HCT116 (cell line): ENCODE measurements at regions not wholly inside any gene's neighbourhood (a gene's known extent, or its start where the extent isn't known, plus 50 kb on each side); places are given as distances from the start of the nearest gene placed in this dataset.

ENCODE experiments used
- ATAC-seq: fragments of 200-7000 bp; cut with Tn5 transposase; 2 replicates; pipeline ENCODE4 v1.9.1; 2020; ENCODE audit warnings: mild to moderate bottlenecking, moderate library complexity
- BruUV-seq: library from RNA; stranded (reverse); fragments of 400-500 nt; replicated peaks from 2 replicates; lab custom pipeline; 2021; lab: Mats Ljungman, UMichigan
- CTCF ChIA-PET: fragments of 300-600 bp; sonication (Branson Sonifier 250); formaldehyde crosslinking; loops from one replicate; lab custom pipeline; 2021; ENCODE audit warnings: antibody characterized with exemption; lab: Charles Lee
- POLR2A ChIA-PET: fragments of 300-600, 350-600 bp; sonication (Branson Sonifier 250); formaldehyde crosslinking; loops from one replicate; lab custom pipeline; 2021; ENCODE audit warnings: antibody characterized with exemption; lab: Charles Lee
- RAD21 ChIA-PET, 2 experiments: fragments of 300-600 bp; sonication (Branson Sonifier 250); formaldehyde crosslinking; loops; one replicate each; lab custom pipeline; 2023; ENCODE audit warnings: low total read pairs in 2 of 2; ENCODE audit not compliant: uncharacterized antibody in 2 of 2, unreplicated experiment in 2 of 2, low non-redundant PET in 1 of 2; lab: Charles Lee
- DNase-seq: peaks from one replicate; pipeline ENCODE4 v3.0.0-alpha.2; 2010; ENCODE audit warnings: low read depth, low spot score
- H2AFZ ChIP-seq: fragments of 200-600 bp; shearing (Covaris generic), sonication (generic); 2 replicates; pipeline ENCODE4 v1.6.1; 2017; ENCODE audit warnings: low read depth, mixed run types, mixed read lengths, antibody characterized with exemption, low read length; ENCODE audit not compliant: poor library complexity, severe bottlenecking
- H3K27ac ChIP-seq: 2 replicates; pipeline ENCODE4 v1.5.1; 2012; ENCODE audit warnings: low read depth, low read length
- H3K27me3 ChIP-seq: fragments of 200-600 bp; sonication (generic); 2 replicates; pipeline ENCODE4 v1.6.1; 2016; ENCODE audit warnings: mixed run types, low read length, mixed read lengths; ENCODE audit not compliant: insufficient read depth
- H3K36me3 ChIP-seq, 2 experiments: fragments of 200-500 bp in 1 of 2; fragments of 200-600 bp in 1 of 2; sonication (Bioruptor generic) in 1 of 2; sonication (generic) in 1 of 2; 2 replicates each; pipeline versions ENCODE4 v1.5.1 to v1.6.1; 2014 to 2016; ENCODE audit warnings: low read length in 2 of 2, inconsistent platforms in 1 of 2, mixed read lengths in 1 of 2, mixed run types in 1 of 2; ENCODE audit not compliant: insufficient read depth in 2 of 2, control insufficient read depth in 1 of 2
- H3K4me1 ChIP-seq, 2 experiments: fragments of 200-600 bp in 1 of 2; sonication (generic) in 1 of 2; 2 replicates each; pipeline versions ENCODE4 v1.5.1 to v1.6.1; 2012 to 2017; ENCODE audit warnings: low read length in 2 of 2, inconsistent platforms in 1 of 2, mild to moderate bottlenecking in 1 of 2, mixed read lengths in 1 of 2, mixed run types in 1 of 2, moderate library complexity in 1 of 2; ENCODE audit not compliant: insufficient read depth in 2 of 2, control insufficient read depth in 1 of 2
- H3K4me2 ChIP-seq: fragments of 200-600 bp; sonication (generic); 2 replicates; pipeline ENCODE4 v1.6.1; 2017; ENCODE audit warnings: mixed run types, low read length, mixed read lengths
- H3K4me3 ChIP-seq, 2 experiments: fragments of 200-600 bp in 1 of 2; sonication (generic) in 1 of 2; replicated peaks in 1 of 2; 2 replicates each; pipeline ENCODE4 v1.5.1; 2011 to 2016; ENCODE audit warnings: low read length in 2 of 2, control low read depth in 1 of 2, low read depth in 1 of 2, mild to moderate bottlenecking in 1 of 2, mixed read lengths in 1 of 2, mixed run types in 1 of 2
- H3K79me2 ChIP-seq: fragments of 200-600 bp; sonication (generic); 2 replicates; pipeline ENCODE4 v1.6.1; 2017; ENCODE audit warnings: mild to moderate bottlenecking, mixed run types, low read length, moderate library complexity, mixed read lengths; ENCODE audit not compliant: insufficient read depth
- H3K9ac ChIP-seq: fragments of 200-600 bp; sonication (generic); 2 replicates; pipeline ENCODE4 v1.6.1; 2016; ENCODE audit warnings: low read length, mixed read lengths
- H3K9me2 ChIP-seq: fragments of 200-600 bp; sonication (generic), shearing (Covaris generic); 2 replicates; pipeline ENCODE4 v1.6.1; 2017; ENCODE audit warnings: mixed run types, mild to moderate bottlenecking, moderate library complexity; ENCODE audit not compliant: insufficient read depth
- H3K9me3 ChIP-seq, 2 experiments: fragments of 200-500 bp in 1 of 2; fragments of 200-600 bp in 1 of 2; sonication (Bioruptor generic) in 1 of 2; sonication (generic) in 1 of 2; 2 replicates each; pipeline ENCODE4 v1.6.1; 2014 to 2017; ENCODE audit warnings: low read length in 2 of 2, mixed read lengths in 2 of 2, inconsistent platforms in 1 of 2, low read depth in 1 of 2, mild to moderate bottlenecking in 1 of 2, mixed run types in 1 of 2, moderate library complexity in 1 of 2; ENCODE audit not compliant: control insufficient read depth in 1 of 2, insufficient read depth in 1 of 2
- H4K20me1 ChIP-seq: fragments of 200-600 bp; sonication (generic), shearing (Covaris generic); 2 replicates; pipeline ENCODE4 v1.6.1; 2017; ENCODE audit warnings: mixed run types, mild to moderate bottlenecking, moderate library complexity; ENCODE audit not compliant: insufficient read depth
- CEBPB ChIP-seq: IDR thresholded peaks from 2 replicates; pipeline ENCODE4 v1.6.1; 2012; ENCODE audit warnings: low read depth
- CTCF ChIP-seq, 3 experiments: fragments of 200-600 bp in 1 of 3; sonication (generic) in 1 of 3; IDR thresholded peaks in 2 of 3; conservative IDR thresholded peaks in 1 of 3; 2 replicates each; pipeline ENCODE4 v1.5.1; 2012 to 2017; ENCODE audit warnings: low read depth in 2 of 3, low read length in 2 of 3, antibody characterized with exemption in 1 of 3, borderline replicate concordance in 1 of 3, control low read depth in 1 of 3, mild to moderate bottlenecking in 1 of 3, mixed read lengths in 1 of 3, mixed run types in 1 of 3, moderate library complexity in 1 of 3; ENCODE audit not compliant: insufficient read depth in 1 of 3
- EGR1 ChIP-seq: IDR thresholded peaks from 2 replicates; pipeline ENCODE4 v1.6.1; 2012; ENCODE audit warnings: low read depth
- ELF1 ChIP-seq: IDR thresholded peaks from 2 replicates; pipeline ENCODE4 v1.6.1; 2012; ENCODE audit warnings: low read depth, borderline replicate concordance
- EZH2 ChIP-seq: fragments of 200-600 bp; sonication (generic); IDR thresholded peaks from 2 replicates; pipeline ENCODE4 v1.6.1; 2017; ENCODE audit warnings: antibody characterized with exemption, mixed run types
- FOSL1 ChIP-seq: IDR thresholded peaks from 2 replicates; pipeline ENCODE4 v1.6.1; 2012; ENCODE audit warnings: low read depth
- JUND ChIP-seq: IDR thresholded peaks from 2 replicates; pipeline ENCODE4 v1.6.1; 2012
- MAX ChIP-seq: IDR thresholded peaks from 2 replicates; pipeline ENCODE4 v1.6.1; 2012
- POLR2A ChIP-seq: IDR thresholded peaks from 2 replicates; pipeline ENCODE4 v1.7.0; 2011; ENCODE audit warnings: borderline replicate concordance; ENCODE audit not compliant: insufficient read depth, insufficient read length; ENCODE audit errors: extremely low read depth
- POLR2AphosphoS5 ChIP-seq: IDR thresholded peaks from 2 replicates; pipeline ENCODE4 v1.6.1; 2011; ENCODE audit warnings: mild to moderate bottlenecking, low read depth, low read length, moderate library complexity
- REST ChIP-seq: IDR thresholded peaks from 2 replicates; pipeline ENCODE4 v1.6.1; 2012; ENCODE audit warnings: low read depth
- SIN3A ChIP-seq: IDR thresholded peaks from 2 replicates; pipeline ENCODE4 v1.6.1; 2012; ENCODE audit warnings: low read depth
- SP1 ChIP-seq: IDR thresholded peaks from 2 replicates; pipeline ENCODE4 v1.6.1; 2012; ENCODE audit warnings: low read depth
- TCF7L2 ChIP-seq: IDR thresholded peaks from 2 replicates; pipeline ENCODE4 v1.7.0; 2011; ENCODE audit warnings: borderline replicate concordance, inconsistent platforms; ENCODE audit not compliant: insufficient read depth, insufficient read length; ENCODE audit errors: extremely low read depth
- YY1 ChIP-seq: IDR thresholded peaks from 2 replicates; pipeline ENCODE4 v1.6.1; 2011; ENCODE audit warnings: low read length, low read depth, moderate library complexity, mild to moderate bottlenecking; ENCODE audit not compliant: insufficient replicate concordance; ENCODE audit errors: extremely low read depth
- ZBTB33 ChIP-seq: IDR thresholded peaks from 2 replicates; pipeline ENCODE4 v1.6.1; 2011; ENCODE audit warnings: mild to moderate bottlenecking, low read length, moderate library complexity; ENCODE audit not compliant: insufficient replicate concordance; ENCODE audit errors: extremely low read depth
- ZFX ChIP-seq: fragments of 450-650 bp; IDR thresholded peaks from 2 replicates; pipeline ENCODE4 v1.6.1; 2017
- ZNF274 ChIP-seq: fragments of 200-500 bp; sonication (Bioruptor generic); IDR thresholded peaks from 2 replicates; pipeline ENCODE4 v1.6.1; 2014; ENCODE audit warnings: mild to moderate bottlenecking, low read depth, low read length, inconsistent platforms
- intact Hi-C: fragments of 100-400 bp; cut with micrococcal nuclease; formaldehyde crosslinking; loops from 2 replicates; pipeline ENCODE4 v1.10.0; 2022

- ATAC-seq, result no peak
- no peaks in the 10 kb centered on the region for H3K36me3 ChIP-seq
- H3K4me1 ChIP-seq, result no peaks in the 10 kb centered on the region
- H3K9me3 ChIP-seq, result peaks cover 20 to 23% of the 10 kb centered on the region in 2 experiments; a peak in 2 of 4 replicates
- H3K9me2 ChIP-seq, result no peaks in the 10 kb centered on the region
- intact Hi-C loops, result no loop called here
- H3K4me2 ChIP-seq, result no peak overlapping the region
- no TSS peak for BruUV-seq
- no peaks in the 10 kb centered on the region for H4K20me1 ChIP-seq
- no peak overlapping the region for H3K27ac ChIP-seq
- H3K79me2 ChIP-seq, result no peaks in the 10 kb centered on the region
- CTCF ChIA-PET, result no interaction called here
- TF ChIP-seq ZFX (no peak), POLR2A (no peak), CTCF (IDR thresholded peaks at IDR 0.05 in 2 of 3, conservative IDR thresholded peaks at IDR 0.05 in 1 of 3; ENCODE audit: borderline replicate concordance in 1 of 3, insufficient read depth in 1 of 3, low read depth in 2 of 3, low read length in 2 of 3) (no peak), ELF1 (no peak), SIN3A (no peak), YY1 (no peak), POLR2AphosphoS5 (no peak), ZNF274 (no peak), JUND (no peak), MAX (no peak), EZH2 (no peak), EGR1 (no peak), FOSL1 (no peak), CEBPB (no peak), ZBTB33 (no peak), TCF7L2 (no peak), REST (no peak), SP1 (no peak)
- no peak overlapping the region for H2AFZ ChIP-seq
- H3K27me3 ChIP-seq, result no peaks in the 10 kb centered on the region
- DNase-seq, result no peak
- POLR2A ChIA-PET, result no interaction called here
- RAD21 ChIA-PET, result no interaction called here
- no peak overlapping the region for H3K9ac ChIP-seq
- H3K4me3 ChIP-seq, result no peak overlapping the region
Observed at GRCh38 chr19:28494461-28494860, 718.5 kb downstream of the UQCRFS1 start.
